ENCODE measurements at regions not wholly inside any gene's neighbourhood (a gene's known extent, or its start where the extent isn't known, plus 50 kb on each side); places are given as distances from the start of the nearest gene placed in this dataset.

GRCh38 chr2:15049096-15049993, 416.8 kb downstream of the LRATD1 start:
- Histone ChIP-seq H3K4me1 (ENCODE audit: control insufficient read depth, insufficient read depth, low read length) (no peaks in the 10 kb centered on the region), H3K36me3 (ENCODE audit: control insufficient read depth, insufficient read depth, low read length) (no peaks in the 10 kb centered on the region), H3K27ac (ENCODE audit: low read length) (no peak overlapping the region), H3K9me3 (ENCODE audit: control insufficient read depth, insufficient read depth, low read depth, low read length) (no peaks in the 10 kb centered on the region), H3K27me3 (ENCODE audit: control insufficient read depth, insufficient read depth, low read length) (0 out of 2 replicates have a peak, but pooled peaks cover 3% of the 10 kb centered on the region), H3K4me3 (ENCODE audit: low read depth in 2 of 2, low read length in 2 of 2) (no peak overlapping the region)
- ATAC-seq: no peak
- intact Hi-C loops (cut with micrococcal nuclease; ENCODE audit: unreplicated experiment) (no loop called here), in situ Hi-C loops (cut with HindIII; ENCODE audit: low pct_unique_long_range_greater_than_20kb, low sequenced_read_pairs) (no loop called here)
- TF ChIP-seq REST (IDR thresholded peaks at IDR 0.05; ENCODE audit: insufficient read depth in 1 of 2, low read depth in 2 of 2, low read length in 1 of 2): no peak
- ChIA-PET CTCF (no interaction called here), POLR2A (no interaction called here)
- BruUV-seq (replicated peaks): no TSS peak
- DNase-seq (ENCODE audit: low read depth, low spot score): no peak

GRCh38 chr2:15050483-15050882, 418.0 kb downstream of the LRATD1 start:
- POLR2A ChIA-PET: no interaction called here
- TF ChIP-seq TCF7L2 (IDR thresholded peaks at IDR 0.05; ENCODE audit: low read depth, low read length) (no peak), SIN3A (IDR thresholded peaks at IDR 0.05; ENCODE audit: borderline replicate concordance, insufficient read depth, low read depth, low read length) (no peak), REST (IDR thresholded peaks at IDR 0.05; ENCODE audit: insufficient read depth in 1 of 2, low read depth in 2 of 2, low read length in 1 of 2) (no peak), POLR2AphosphoS5 (IDR thresholded peaks at IDR 0.05; ENCODE audit: low read depth, low read length) (no peak), CTCF (IDR thresholded peaks at IDR 0.05) (no peak)
- Histone ChIP-seq H3K36me3 (ENCODE audit: control insufficient read depth, insufficient read depth, low read length) (no peaks in the 10 kb centered on the region), H3K4me1 (ENCODE audit: control insufficient read depth, insufficient read depth, low read length) (no peaks in the 10 kb centered on the region), H3K9me3 (ENCODE audit: control insufficient read depth, insufficient read depth, low read depth, low read length) (no peaks in the 10 kb centered on the region), H3K27ac (ENCODE audit: low read length) (no peak overlapping the region), H3K4me3 (ENCODE audit: low read depth in 2 of 2, low read length in 2 of 2) (no peak overlapping the region), H3K27me3 (ENCODE audit: control insufficient read depth, insufficient read depth, low read length) (peaks cover 8% of the 10 kb centered on the region; the same call in 1 of the 2 replicates)
- DNase-seq (ENCODE audit: low read depth, low spot score) (no peak), ATAC-seq (no peak)
- CTCF ChIA-PET: no interaction called here
- intact Hi-C loops (cut with micrococcal nuclease; ENCODE audit: unreplicated experiment) (no loop called here), in situ Hi-C loops (cut with HindIII; ENCODE audit: low pct_unique_long_range_greater_than_20kb, low sequenced_read_pairs) (no loop called here)
- no TSS peak for BruUV-seq (replicated peaks)

All from Panc1 (cell line).